ENCODE measurements at regions not wholly inside any gene's neighbourhood (a gene's known extent, or its start where the extent isn't known, plus 50 kb on each side); places are given as distances from the start of the nearest gene placed in this dataset.

DNA sequence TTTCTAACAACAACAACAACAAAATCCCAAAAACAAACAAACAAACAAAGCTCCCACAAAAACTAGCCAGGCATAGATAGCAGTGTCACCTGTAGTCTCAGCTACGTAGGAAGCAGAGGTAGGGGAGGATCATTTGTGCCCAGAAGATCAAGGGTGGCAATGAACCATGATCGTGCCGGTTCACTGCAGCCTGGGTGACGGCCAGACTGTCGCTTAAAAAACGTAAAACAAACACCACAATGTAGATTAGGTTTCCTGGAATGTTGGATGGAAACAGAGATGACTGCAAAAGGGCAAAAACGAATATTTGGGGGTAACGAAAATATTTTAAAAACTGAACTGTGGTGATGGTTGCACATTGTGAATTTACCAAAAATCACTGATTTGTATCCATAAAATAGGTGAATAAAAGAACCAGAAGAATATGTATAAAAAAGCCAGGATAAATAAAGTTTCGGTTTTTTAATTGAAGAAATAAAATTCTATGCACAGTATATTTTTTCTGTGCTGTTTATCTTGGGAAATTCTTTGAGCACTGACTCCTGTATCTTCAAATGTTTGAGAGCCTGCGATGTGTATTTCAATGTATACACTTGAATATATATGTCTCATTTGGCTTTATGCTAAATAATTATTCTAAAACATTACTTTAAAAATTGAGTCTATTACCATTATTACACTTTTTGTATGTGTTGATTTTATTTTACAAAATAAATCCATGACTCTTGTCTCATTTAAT lies 1477.0 kb downstream of the PCDH7 start:
- Mint-ChIP-seq H3K4me1 (no peaks in the 10 kb centered on the region), H3K36me3 (no peaks in the 10 kb centered on the region), H3K4me3 (no peak overlapping the region), H3K27ac (no peak overlapping the region), H3K27me3 (no peaks in the 10 kb centered on the region), H3K9me3 (ENCODE audit: low read depth) (peaks cover 7% of the 10 kb centered on the region)
- CTCF ChIA-PET, result no interaction called here
- DNase-seq (no peak), ATAC-seq (no peak)

GRCh38 chr4:32199639-32200038 lies 1479.5 kb downstream of the PCDH7 start:
- H3K27me3 Mint-ChIP-seq, result no peaks in the 10 kb centered on the region
- no peak overlapping the region for H3K27ac Mint-ChIP-seq
- ATAC-seq, result no peak
- CTCF ChIA-PET, result no interaction called here
- H3K4me1 Mint-ChIP-seq, result no peaks in the 10 kb centered on the region
- peaks cover 3% of the 10 kb centered on the region for H3K9me3 Mint-ChIP-seq (ENCODE audit: low read depth)
- no peak overlapping the region for H3K4me3 Mint-ChIP-seq
- DNase-seq, result no peak
- no peaks in the 10 kb centered on the region for H3K36me3 Mint-ChIP-seq

- Mint-ChIP-seq H3K4me3 (no peak overlapping the region), H3K36me3 (no peaks in the 10 kb centered on the region), H3K9me3 (ENCODE audit: low read depth) (peaks cover 5% of the 10 kb centered on the region), H3K27ac (no peak overlapping the region), H3K4me1 (no peaks in the 10 kb centered on the region), H3K27me3 (no peaks in the 10 kb centered on the region)
- ATAC-seq (no peak), DNase-seq (no peak)
- CTCF ChIA-PET, result no interaction called here
Observed at GRCh38 chr4:32203340-32203739, 1483.2 kb downstream of the PCDH7 start.

- ATAC-seq (no peak), DNase-seq (no peak)
- H3K4me3 Mint-ChIP-seq, result no peak overlapping the region
- H3K27ac Mint-ChIP-seq, result no peak overlapping the region
- peaks cover 10% of the 10 kb centered on the region for H3K9me3 Mint-ChIP-seq (ENCODE audit: low read depth)
- no peaks in the 10 kb centered on the region for H3K27me3 Mint-ChIP-seq
- no peaks in the 10 kb centered on the region for H3K36me3 Mint-ChIP-seq
- CTCF ChIA-PET, result no interaction called here
- no peaks in the 10 kb centered on the region for H3K4me1 Mint-ChIP-seq
Observed at GRCh38 chr4:32206756-32207155, 1486.6 kb downstream of the PCDH7 start.

DNA sequence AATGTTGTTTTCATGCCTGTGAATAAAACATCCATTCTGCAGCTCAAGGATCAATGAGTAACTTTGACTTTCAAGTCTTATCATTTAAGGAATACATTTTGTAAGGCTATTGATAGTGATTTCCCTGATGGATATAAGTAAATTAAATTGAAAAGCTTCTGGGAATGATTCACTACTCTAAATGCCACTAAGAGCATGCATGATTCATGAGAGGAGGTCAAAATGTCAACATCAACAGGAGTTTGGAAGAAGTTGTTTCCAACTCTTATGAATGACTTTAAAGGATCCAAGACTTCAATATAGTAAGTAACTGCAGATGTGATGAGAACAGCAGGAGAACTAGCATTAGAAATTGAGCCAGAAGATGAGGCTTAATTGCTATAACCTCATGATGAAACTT lies 1487.3 kb downstream of the PCDH7 start:
- Mint-ChIP-seq H3K36me3 (no peaks in the 10 kb centered on the region), H3K4me1 (no peaks in the 10 kb centered on the region), H3K9me3 (ENCODE audit: low read depth) (peaks cover 10% of the 10 kb centered on the region), H3K4me3 (no peak overlapping the region), H3K27ac (no peak overlapping the region), H3K27me3 (no peaks in the 10 kb centered on the region)
- CTCF ChIA-PET, result no interaction called here
- DNase-seq, result no peak
- ATAC-seq, result no peak

DNA sequence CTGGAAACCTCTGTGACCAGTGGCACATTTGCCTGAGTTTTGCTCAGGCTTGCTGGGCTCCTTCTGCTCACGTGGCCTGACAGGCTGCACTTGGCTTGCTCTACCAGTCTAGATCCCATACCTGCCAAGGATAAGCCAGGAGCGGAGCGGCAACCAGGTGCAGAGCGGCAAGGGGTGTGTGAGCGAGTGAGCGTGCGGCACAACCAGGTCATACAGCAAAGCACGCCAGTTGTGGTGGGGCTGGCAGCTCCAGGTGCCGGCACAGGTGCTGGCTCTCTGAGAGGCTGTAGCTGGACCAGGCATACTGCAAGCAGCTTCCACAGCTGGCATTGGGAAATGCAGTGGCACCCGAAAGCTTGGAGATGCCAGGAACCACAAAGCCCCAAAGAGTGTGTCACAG lies 1495.1 kb downstream of the PCDH7 start:
- Mint-ChIP-seq H3K9me3 (ENCODE audit: low read depth) (peaks cover 5% of the 10 kb centered on the region), H3K4me1 (no peaks in the 10 kb centered on the region), H3K27me3 (no peaks in the 10 kb centered on the region), H3K4me3 (no peak overlapping the region), H3K36me3 (no peaks in the 10 kb centered on the region), H3K27ac (no peak overlapping the region)
- ATAC-seq (no peak), DNase-seq (no peak)
- CTCF ChIA-PET, result no interaction called here

- H3K4me1 Mint-ChIP-seq, result no peaks in the 10 kb centered on the region
- no peaks in the 10 kb centered on the region for H3K27me3 Mint-ChIP-seq
- no peak for DNase-seq
- no peak overlapping the region for H3K27ac Mint-ChIP-seq
- peaks cover 1% of the 10 kb centered on the region for H3K9me3 Mint-ChIP-seq (ENCODE audit: low read depth)
- no peak for ATAC-seq
- CTCF ChIA-PET, result no interaction called here
- no peaks in the 10 kb centered on the region for H3K36me3 Mint-ChIP-seq
- H3K4me3 Mint-ChIP-seq, result no peak overlapping the region
Observed at GRCh38 chr4:32216502-32216901, 1496.3 kb downstream of the PCDH7 start.

DNA sequence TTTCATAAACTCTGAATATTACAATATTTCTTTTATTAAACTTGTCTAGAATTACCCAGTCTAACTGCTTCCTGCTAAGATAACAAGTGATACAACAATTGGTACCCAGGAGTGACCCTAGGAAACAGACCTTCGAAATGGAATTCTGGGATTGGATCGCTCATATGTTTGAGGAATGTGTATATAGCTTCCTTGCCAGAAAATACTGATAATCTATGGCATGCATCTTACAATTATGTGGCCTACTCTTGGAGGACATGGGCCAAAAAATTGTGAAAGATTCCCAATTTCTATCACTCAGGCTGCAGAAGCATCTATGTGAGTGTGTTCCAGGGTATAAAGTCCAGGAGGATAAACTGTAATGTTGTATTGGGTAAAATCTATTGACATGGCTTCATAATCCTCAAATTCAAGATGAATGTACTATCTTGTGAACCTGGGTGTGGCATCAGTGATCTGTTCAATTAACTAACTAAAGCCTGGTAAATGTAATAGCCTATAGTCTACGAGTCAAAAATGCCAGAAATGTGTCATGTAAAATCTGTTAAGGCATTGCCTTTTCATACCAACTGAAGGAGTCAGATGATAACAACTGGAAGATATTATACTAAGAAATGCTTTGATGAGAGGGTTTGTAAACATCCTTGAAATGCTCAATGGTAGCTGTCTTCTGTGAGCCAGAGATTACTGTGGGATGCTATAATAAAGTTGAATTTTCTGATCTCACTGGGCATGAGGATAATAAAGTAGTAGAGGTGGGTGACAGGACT lies 1499.3 kb downstream of the PCDH7 start:
- no peaks in the 10 kb centered on the region for H3K27me3 Mint-ChIP-seq
- H3K36me3 Mint-ChIP-seq, result no peaks in the 10 kb centered on the region
- CTCF ChIA-PET, result no interaction called here

GRCh38 chr4:32226204-32226603 lies 1506.0 kb downstream of the PCDH7 start:
- DNase-seq, result no peak
- ATAC-seq, result no peak
- CTCF ChIA-PET, result no interaction called here
- peaks cover 9% of the 10 kb centered on the region for H3K9me3 Mint-ChIP-seq (ENCODE audit: low read depth)
- H3K36me3 Mint-ChIP-seq, result no peaks in the 10 kb centered on the region
- H3K4me3 Mint-ChIP-seq, result no peak overlapping the region
- no peaks in the 10 kb centered on the region for H3K4me1 Mint-ChIP-seq
- no peak overlapping the region for H3K27ac Mint-ChIP-seq
- no peaks in the 10 kb centered on the region for H3K27me3 Mint-ChIP-seq

More for the DNA sequence above, 1499.3 kb downstream of the PCDH7 start:
- DNase-seq (no peak), ATAC-seq (no peak)
- H3K9me3 Mint-ChIP-seq (ENCODE audit: low read depth), result peaks cover 8% of the 10 kb centered on the region
- no peak overlapping the region for H3K4me3 Mint-ChIP-seq
- H3K27ac Mint-ChIP-seq, result no peak overlapping the region
- H3K4me1 Mint-ChIP-seq, result no peaks in the 10 kb centered on the region

GRCh38 chr4:32226733-32227132 lies 1506.6 kb downstream of the PCDH7 start:
- no peaks in the 10 kb centered on the region for H3K27me3 Mint-ChIP-seq
- peaks cover 9% of the 10 kb centered on the region for H3K9me3 Mint-ChIP-seq (ENCODE audit: low read depth)
- no peak overlapping the region for H3K27ac Mint-ChIP-seq
- H3K36me3 Mint-ChIP-seq, result no peaks in the 10 kb centered on the region
- CTCF ChIA-PET, result no interaction called here
- no peaks in the 10 kb centered on the region for H3K4me1 Mint-ChIP-seq
- H3K4me3 Mint-ChIP-seq, result no peak overlapping the region
- DNase-seq, result no peak
- ATAC-seq, result no peak

DNA sequence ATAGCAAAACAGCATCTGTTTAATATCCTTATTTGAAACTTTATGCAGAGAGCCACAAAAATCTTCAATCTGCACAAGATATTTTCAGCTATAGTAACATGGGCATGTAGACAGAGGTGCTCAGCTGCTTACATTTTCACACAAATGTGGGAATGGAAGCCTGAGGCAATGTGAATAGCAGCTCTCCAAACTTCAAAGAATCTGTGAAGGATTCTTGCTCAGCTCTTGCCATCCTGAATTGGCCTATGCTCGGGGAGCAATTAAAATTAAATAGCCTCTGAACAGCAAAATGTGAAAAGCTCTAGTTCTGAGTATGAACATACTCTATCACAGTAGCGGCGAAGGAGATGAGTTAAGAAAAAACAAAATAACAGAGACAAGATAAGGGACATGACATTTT lies 1523.8 kb downstream of the PCDH7 start:
- no peaks in the 10 kb centered on the region for H3K36me3 Mint-ChIP-seq
- ATAC-seq, result no peak
- no peak overlapping the region for H3K4me3 Mint-ChIP-seq
- no peaks in the 10 kb centered on the region for H3K27me3 Mint-ChIP-seq
- DNase-seq, result no peak
- no peaks in the 10 kb centered on the region for H3K4me1 Mint-ChIP-seq
- H3K27ac Mint-ChIP-seq, result no peak overlapping the region
- peaks cover 14% of the 10 kb centered on the region for H3K9me3 Mint-ChIP-seq (ENCODE audit: low read depth)
- CTCF ChIA-PET, result no interaction called here

DNA sequence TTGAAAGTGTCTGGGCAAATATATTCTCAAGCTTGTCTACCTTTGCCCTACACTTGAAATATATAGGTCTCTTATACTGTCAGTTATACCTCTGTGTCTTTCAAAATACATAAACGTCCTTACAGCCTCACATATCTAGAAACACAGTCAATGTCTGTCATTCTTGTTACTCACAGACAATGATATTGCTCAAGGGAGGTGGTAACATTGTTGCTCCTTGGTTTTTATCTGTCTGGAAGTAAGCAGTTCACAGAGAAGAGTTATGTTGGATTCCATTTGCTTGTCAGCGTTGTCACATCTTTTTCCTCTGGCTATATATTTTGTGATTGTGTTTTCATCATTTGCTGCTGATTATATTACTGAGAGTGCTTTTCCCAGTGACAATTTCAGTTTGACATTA lies 1528.9 kb downstream of the PCDH7 start:
- ATAC-seq (no peak), DNase-seq (no peak)
- Mint-ChIP-seq H3K27me3 (no peaks in the 10 kb centered on the region), H3K36me3 (no peaks in the 10 kb centered on the region), H3K9me3 (ENCODE audit: low read depth) (peaks cover 12% of the 10 kb centered on the region), H3K27ac (no peak overlapping the region), H3K4me3 (no peak overlapping the region), H3K4me1 (no peaks in the 10 kb centered on the region)
- CTCF ChIA-PET, result no interaction called here

DNA sequence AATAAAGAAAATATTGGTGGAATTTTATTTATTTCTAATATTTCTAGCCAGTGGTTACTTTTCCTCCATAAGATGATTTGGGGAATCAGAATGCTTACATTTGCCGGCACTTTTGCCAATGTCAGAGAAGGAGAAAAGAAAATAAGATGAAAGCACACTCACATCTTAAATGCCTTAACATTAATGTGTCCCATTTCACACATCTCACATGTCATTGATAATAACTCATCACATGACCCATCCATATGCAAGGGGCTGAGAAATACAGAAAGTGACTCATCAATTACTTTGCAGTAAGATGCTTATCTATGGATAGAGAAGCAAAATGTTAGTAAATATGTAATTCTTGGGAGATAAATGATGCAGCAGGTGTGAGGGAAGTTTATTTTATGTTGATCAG lies 1531.0 kb downstream of the PCDH7 start:
- Mint-ChIP-seq H3K4me1 (no peaks in the 10 kb centered on the region), H3K27me3 (no peaks in the 10 kb centered on the region), H3K27ac (no peak overlapping the region), H3K4me3 (no peak overlapping the region), H3K36me3 (no peaks in the 10 kb centered on the region), H3K9me3 (ENCODE audit: low read depth) (peaks cover 8% of the 10 kb centered on the region)
- ATAC-seq, result no peak
- CTCF ChIA-PET, result no interaction called here
- DNase-seq, result no peak

- ATAC-seq, result no peak
- Mint-ChIP-seq H3K4me3 (no peak overlapping the region), H3K36me3 (no peaks in the 10 kb centered on the region), H3K9me3 (ENCODE audit: low read depth) (peaks cover 8% of the 10 kb centered on the region), H3K4me1 (no peaks in the 10 kb centered on the region), H3K27me3 (no peaks in the 10 kb centered on the region), H3K27ac (no peak overlapping the region)
- no peak for DNase-seq
- CTCF ChIA-PET, result no interaction called here
Observed at GRCh38 chr4:32251926-32252325, 1531.8 kb downstream of the PCDH7 start.
